ENCODE measurements at regions not wholly inside any gene's neighbourhood (a gene's known extent, or its start where the extent isn't known, plus 50 kb on each side); places are given as distances from the start of the nearest gene placed in this dataset.

GRCh38 chr10:4541292-4541691 lies 284.7 kb upstream of the AKR1E2 start:
- Mint-ChIP-seq H3K4me3 (ENCODE audit: unreplicated experiment) (no peak overlapping the region), H3K27me3 (ENCODE audit: unreplicated experiment) (peaks cover 2% of the 10 kb centered on the region), H3K4me1 (ENCODE audit: unreplicated experiment) (no peaks in the 10 kb centered on the region), H3K9me3 (ENCODE audit: unreplicated experiment) (no peaks in the 10 kb centered on the region), H3K36me3 (ENCODE audit: low read depth, unreplicated experiment) (no peaks in the 10 kb centered on the region), H3K27ac (ENCODE audit: unreplicated experiment) (no peak overlapping the region)
- TF ChIP-seq, protein P1, sequence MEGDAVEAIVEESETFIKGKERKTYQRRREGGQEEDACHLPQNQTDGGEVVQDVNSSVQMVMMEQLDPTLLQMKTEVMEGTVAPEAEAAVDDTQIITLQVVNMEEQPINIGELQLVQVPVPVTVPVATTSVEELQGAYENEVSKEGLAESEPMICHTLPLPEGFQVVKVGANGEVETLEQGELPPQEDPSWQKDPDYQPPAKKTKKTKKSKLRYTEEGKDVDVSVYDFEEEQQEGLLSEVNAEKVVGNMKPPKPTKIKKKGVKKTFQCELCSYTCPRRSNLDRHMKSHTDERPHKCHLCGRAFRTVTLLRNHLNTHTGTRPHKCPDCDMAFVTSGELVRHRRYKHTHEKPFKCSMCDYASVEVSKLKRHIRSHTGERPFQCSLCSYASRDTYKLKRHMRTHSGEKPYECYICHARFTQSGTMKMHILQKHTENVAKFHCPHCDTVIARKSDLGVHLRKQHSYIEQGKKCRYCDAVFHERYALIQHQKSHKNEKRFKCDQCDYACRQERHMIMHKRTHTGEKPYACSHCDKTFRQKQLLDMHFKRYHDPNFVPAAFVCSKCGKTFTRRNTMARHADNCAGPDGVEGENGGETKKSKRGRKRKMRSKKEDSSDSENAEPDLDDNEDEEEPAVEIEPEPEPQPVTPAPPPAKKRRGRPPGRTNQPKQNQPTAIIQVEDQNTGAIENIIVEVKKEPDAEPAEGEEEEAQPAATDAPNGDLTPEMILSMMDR (IDR thresholded peaks at IDR 0.05; ENCODE audit: unreplicated experiment), result no peak
- no peak for DNase-seq (ENCODE audit: low spot score)

GRCh38 chr10:4538016-4538415 lies 288.0 kb upstream of the AKR1E2 start:
- no peak overlapping the region for H3K27ac Mint-ChIP-seq (ENCODE audit: unreplicated experiment)
- no peaks in the 10 kb centered on the region for H3K9me3 Mint-ChIP-seq (ENCODE audit: unreplicated experiment)
- H3K4me1 Mint-ChIP-seq (ENCODE audit: unreplicated experiment), result no peaks in the 10 kb centered on the region
- no peaks in the 10 kb centered on the region for H3K36me3 Mint-ChIP-seq (ENCODE audit: low read depth, unreplicated experiment)
- peaks cover 2% of the 10 kb centered on the region for H3K27me3 Mint-ChIP-seq (ENCODE audit: unreplicated experiment)
- TF ChIP-seq, protein P1 (IDR thresholded peaks at IDR 0.05; ENCODE audit: unreplicated experiment), result no peak
- no peak for DNase-seq (ENCODE audit: low spot score)
- no peak overlapping the region for H3K4me3 Mint-ChIP-seq (ENCODE audit: unreplicated experiment)

DNA sequence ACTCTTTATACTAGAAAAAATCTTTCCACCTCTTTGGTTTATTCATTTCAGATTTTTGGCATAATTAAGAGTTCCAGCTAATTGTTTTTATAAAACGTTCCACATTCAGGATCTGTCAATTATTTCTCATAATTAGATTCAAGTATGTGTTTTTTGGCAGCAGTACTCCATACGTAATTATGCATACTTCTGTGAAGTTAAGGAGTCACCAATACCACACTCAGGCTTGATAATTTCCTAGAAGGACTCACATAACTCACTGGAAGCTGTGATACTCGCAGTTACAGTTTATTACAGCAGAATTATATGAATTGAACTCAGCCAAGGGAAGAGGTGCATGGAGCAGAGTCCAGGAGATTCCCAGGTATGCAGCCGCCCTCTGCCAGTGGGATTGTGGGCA lies 290.5 kb upstream of the AKR1E2 start:
- Mint-ChIP-seq H3K27me3 (ENCODE audit: unreplicated experiment) (no peaks in the 10 kb centered on the region), H3K36me3 (ENCODE audit: low read depth, unreplicated experiment) (no peaks in the 10 kb centered on the region), H3K9me3 (ENCODE audit: unreplicated experiment) (no peaks in the 10 kb centered on the region), H3K27ac (ENCODE audit: unreplicated experiment) (no peak overlapping the region), H3K4me1 (ENCODE audit: unreplicated experiment) (no peaks in the 10 kb centered on the region), H3K4me3 (ENCODE audit: unreplicated experiment) (no peak overlapping the region)
- TF ChIP-seq, protein P1 (IDR thresholded peaks at IDR 0.05; ENCODE audit: unreplicated experiment), result no peak
- no peak for DNase-seq (ENCODE audit: low spot score)

- DNase-seq (ENCODE audit: low spot score), result no peak
- TF ChIP-seq, protein P1 (IDR thresholded peaks at IDR 0.05; ENCODE audit: unreplicated experiment), result no peak
- H3K4me3 Mint-ChIP-seq (ENCODE audit: unreplicated experiment), result no peak overlapping the region
- no peaks in the 10 kb centered on the region for H3K36me3 Mint-ChIP-seq (ENCODE audit: low read depth, unreplicated experiment)
- H3K27ac Mint-ChIP-seq (ENCODE audit: unreplicated experiment), result no peak overlapping the region
- peaks cover 2% of the 10 kb centered on the region for H3K27me3 Mint-ChIP-seq (ENCODE audit: unreplicated experiment)
- no peaks in the 10 kb centered on the region for H3K4me1 Mint-ChIP-seq (ENCODE audit: unreplicated experiment)
- no peaks in the 10 kb centered on the region for H3K9me3 Mint-ChIP-seq (ENCODE audit: unreplicated experiment)
Observed at GRCh38 chr10:4533621-4534020, 292.4 kb upstream of the AKR1E2 start.

- no peak overlapping the region for H3K4me3 Mint-ChIP-seq (ENCODE audit: unreplicated experiment)
- peaks cover 2% of the 10 kb centered on the region for H3K27me3 Mint-ChIP-seq (ENCODE audit: unreplicated experiment)
- no peaks in the 10 kb centered on the region for H3K4me1 Mint-ChIP-seq (ENCODE audit: unreplicated experiment)
- no peaks in the 10 kb centered on the region for H3K9me3 Mint-ChIP-seq (ENCODE audit: unreplicated experiment)
- TF ChIP-seq, protein P1 (IDR thresholded peaks at IDR 0.05; ENCODE audit: unreplicated experiment), result no peak
- DNase-seq (ENCODE audit: low spot score), result no peak
- H3K27ac Mint-ChIP-seq (ENCODE audit: unreplicated experiment), result no peak overlapping the region
- H3K36me3 Mint-ChIP-seq (ENCODE audit: low read depth, unreplicated experiment), result no peaks in the 10 kb centered on the region
Observed at GRCh38 chr10:4532976-4533375, 293.0 kb upstream of the AKR1E2 start.

Data from endothelial cell (in vitro differentiated cells).